Epithelial cell of esophagus (primary cell): ENCODE measurements at regions not wholly inside any gene's neighbourhood (a gene's known extent, or its start where the extent isn't known, plus 50 kb on each side); places are given as distances from the start of the nearest gene placed in this dataset.

ENCODE experiments used
- DNase-seq: peaks from one replicate; pipeline ENCODE4 v3.0.0; 2010; ENCODE audit warnings: low read depth
- H3K4me3 ChIP-seq: 2 replicates; pipeline ENCODE4 v1.5.1; 2011; ENCODE audit warnings: mild to moderate bottlenecking, low read length, control low read depth
- CTCF ChIP-seq: IDR thresholded peaks from 2 replicates; pipeline ENCODE4 v1.5.1; 2011; ENCODE audit warnings: low read depth, mild to moderate bottlenecking, low read length, control low read depth, inconsistent platforms; ENCODE audit not compliant: insufficient read depth; ENCODE audit errors: missing control alignments

- DNase-seq, result no peak
- no peak overlapping the region for H3K4me3 ChIP-seq
- TF ChIP-seq CTCF, result no peak
Observed at GRCh38 chr9:32218100-32218767, 166.2 kb upstream of the ACO1 start.

GRCh38 chr9:32220750-32221149, 163.7 kb upstream of the ACO1 start:
- DNase-seq, result no peak
- H3K4me3 ChIP-seq, result no peak overlapping the region
- TF ChIP-seq CTCF, result no peak

GRCh38 chr9:32234451-32234850, 150.0 kb upstream of the ACO1 start:
- DNase-seq, result no peak
- TF ChIP-seq CTCF, result no peak
- no peak overlapping the region for H3K4me3 ChIP-seq

GRCh38 chr9:32247168-32247567, 137.3 kb upstream of the ACO1 start:
- no peak for TF ChIP-seq CTCF
- DNase-seq, result no peak
- no peak overlapping the region for H3K4me3 ChIP-seq

- no peak overlapping the region for H3K4me3 ChIP-seq
- no peak for DNase-seq
- no peak for TF ChIP-seq CTCF
Observed at GRCh38 chr9:32248189-32248712, 136.2 kb upstream of the ACO1 start.

GRCh38 chr9:32251539-32251938, 132.9 kb upstream of the ACO1 start:
- DNase-seq, result peak; percentile 65
- H3K4me3 ChIP-seq, result no peak overlapping the region
- TF ChIP-seq CTCF, result peak; percentile 81

GRCh38 chr9:32253731-32254130, 130.7 kb upstream of the ACO1 start:
- H3K4me3 ChIP-seq, result no peak overlapping the region
- DNase-seq, result no peak
- no peak for TF ChIP-seq CTCF
